T1000 (cell line): ENCODE measurements at regions not wholly inside any gene's neighbourhood (a gene's known extent, or its start where the extent isn't known, plus 50 kb on each side); places are given as distances from the start of the nearest gene placed in this dataset.

Source experiments
- DNase-seq: peaks from one replicate; lab custom pipeline; 2025; ENCODE audit warnings: mixed read lengths; lab: John Stamatoyannopoulos, UW

- DNase-seq: no peak
These were observed 128.4 kb upstream of the AP1S2 start for GRCh38 chrX:15983034-15983433.

- DNase-seq: no peak
These were observed 123.0 kb upstream of the AP1S2 start for GRCh38 chrX:15977644-15978043.

- DNase-seq: no peak
These were observed 121.8 kb upstream of the AP1S2 start for GRCh38 chrX:15976396-15976795.

- no peak for DNase-seq
These were observed 119.3 kb upstream of the AP1S2 start for GRCh38 chrX:15973946-15974345.

- DNase-seq: no peak
These were observed 118.7 kb upstream of the AP1S2 start for GRCh38 chrX:15973299-15973698.

GRCh38 chrX:15971696-15972095, 117.1 kb upstream of the AP1S2 start:
- no peak for DNase-seq

GRCh38 chrX:15963858-15964257, 109.2 kb upstream of the AP1S2 start:
- no peak for DNase-seq

GRCh38 chrX:15960237-15960636, 105.6 kb upstream of the AP1S2 start:
- DNase-seq: no peak

- no peak for DNase-seq
These were observed 102.1 kb upstream of the AP1S2 start for GRCh38 chrX:15956681-15957080.

GRCh38 chrX:15953801-15954200, 99.2 kb upstream of the AP1S2 start:
- DNase-seq: no peak

GRCh38 chrX:15952212-15952611, 97.6 kb upstream of the AP1S2 start:
- no peak for DNase-seq

- DNase-seq: no peak
These were observed 93.7 kb upstream of the AP1S2 start for GRCh38 chrX:15948318-15948660.

GRCh38 chrX:15947648-15948317, 93.2 kb upstream of the AP1S2 start:
- peak; percentile 1 for DNase-seq

GRCh38 chrX:15946783-15947580, 92.4 kb upstream of the AP1S2 start:
- DNase-seq: peak; percentile 46

- DNase-seq: no peak
These were observed 88.8 kb upstream of the AP1S2 start for GRCh38 chrX:15943391-15943790.

- DNase-seq: no peak
These were observed 87.7 kb upstream of the AP1S2 start for GRCh38 chrX:15942307-15942706.

GRCh38 chrX:15939737-15940136, 85.1 kb upstream of the AP1S2 start:
- no peak for DNase-seq

GRCh38 chrX:15938072-15938471, 83.5 kb upstream of the AP1S2 start:
- DNase-seq: no peak

- DNase-seq: no peak
These were observed 76.7 kb upstream of the AP1S2 start for GRCh38 chrX:15931362-15931761.

GRCh38 chrX:15930585-15930984, 76.0 kb upstream of the AP1S2 start:
- DNase-seq: no peak

- no peak for DNase-seq
These were observed 74.6 kb upstream of the AP1S2 start for GRCh38 chrX:15929194-15929593.

- no peak for DNase-seq
These were observed 72.0 kb upstream of the AP1S2 start for GRCh38 chrX:15926622-15927021.

- DNase-seq: no peak
These were observed 63.4 kb upstream of the AP1S2 start for GRCh38 chrX:15918003-15918402.

GRCh38 chrX:15916704-15917084, 62.1 kb upstream of the AP1S2 start:
- DNase-seq: no peak
